GM12874 (cell line): ENCODE measurements at regions not wholly inside any gene's neighbourhood (a gene's known extent, or its start where the extent isn't known, plus 50 kb on each side); places are given as distances from the start of the nearest gene placed in this dataset.

Experiments
- CTCF ChIP-seq: IDR thresholded peaks from 2 replicates; pipeline ENCODE4 v1.5.1; 2011; ENCODE audit warnings: low read depth, mild to moderate bottlenecking, control low read depth, low read length, moderate library complexity; ENCODE audit not compliant: insufficient read depth

- TF ChIP-seq CTCF, result no peak
Measured at GRCh38 chr4:82124365-82124764, 249.4 kb downstream of the HNRNPD start.

- TF ChIP-seq CTCF, result no peak
Measured at GRCh38 chr4:82123934-82124333, 249.9 kb downstream of the HNRNPD start.

GRCh38 chr4:82108506-82108905, 265.3 kb downstream of the HNRNPD start:
- no peak for TF ChIP-seq CTCF

GRCh38 chr4:82104578-82104977, 269.2 kb downstream of the HNRNPD start:
- no peak for TF ChIP-seq CTCF

- no peak for TF ChIP-seq CTCF
Measured at GRCh38 chr4:82099928-82100579, 273.7 kb downstream of the HNRNPD start.

GRCh38 chr4:82097504-82097903, 276.3 kb downstream of the HNRNPD start:
- no peak for TF ChIP-seq CTCF

GRCh38 chr4:82090717-82091116, 283.1 kb downstream of the HNRNPD start:
- no peak for TF ChIP-seq CTCF
